Stimulated activated naive CD8-positive, alpha-beta T cell treated with anti-CD3 and anti-CD28 coated beads, Interleukin-15, Interleukin-2, amounts not matched to agents 100 U/mL and 50 U/mL, for 24 hours (primary cell): ENCODE measurements at regions not wholly inside any gene's neighbourhood (a gene's known extent, or its start where the extent isn't known, plus 50 kb on each side); places are given as distances from the start of the nearest gene placed in this dataset.

Experiments
- ATAC-seq: fragments of 150-1000 bp; cut with Tn5 transposase; one replicate; pipeline ENCODE4 v1.10.0; 2021
- DNase-seq: peaks from one replicate; pipeline ENCODE4 v3.0.0; 2021

DNA sequence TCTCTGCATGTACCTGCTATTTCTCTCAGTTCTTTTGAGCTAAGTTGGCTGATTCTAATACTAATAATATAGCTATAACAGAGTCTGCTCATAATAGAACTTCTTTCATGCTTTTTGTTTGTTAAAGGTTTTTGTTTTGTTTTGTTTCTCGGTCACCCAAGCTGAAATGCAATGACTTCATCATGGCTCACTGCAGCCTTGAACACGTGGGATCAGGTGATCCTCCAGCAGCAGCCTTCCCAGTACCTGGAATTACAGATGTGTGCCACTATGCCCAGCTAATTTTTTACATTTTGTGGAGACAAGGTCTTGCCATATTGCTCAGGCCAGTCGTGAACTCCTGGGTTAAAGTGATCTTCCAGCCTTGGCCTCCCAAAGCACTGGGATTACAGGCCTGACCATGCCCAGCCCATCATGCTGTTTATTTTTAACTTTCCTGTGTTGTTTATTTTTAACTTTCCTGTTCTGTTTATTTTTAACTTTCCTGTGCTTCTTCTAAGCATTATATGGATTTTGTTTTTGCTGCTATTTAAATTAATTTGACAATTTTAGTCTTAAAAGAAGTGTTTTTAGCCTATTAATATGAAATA lies 763.8 kb upstream of the CDH7 start:
- no peak for DNase-seq

DNA sequence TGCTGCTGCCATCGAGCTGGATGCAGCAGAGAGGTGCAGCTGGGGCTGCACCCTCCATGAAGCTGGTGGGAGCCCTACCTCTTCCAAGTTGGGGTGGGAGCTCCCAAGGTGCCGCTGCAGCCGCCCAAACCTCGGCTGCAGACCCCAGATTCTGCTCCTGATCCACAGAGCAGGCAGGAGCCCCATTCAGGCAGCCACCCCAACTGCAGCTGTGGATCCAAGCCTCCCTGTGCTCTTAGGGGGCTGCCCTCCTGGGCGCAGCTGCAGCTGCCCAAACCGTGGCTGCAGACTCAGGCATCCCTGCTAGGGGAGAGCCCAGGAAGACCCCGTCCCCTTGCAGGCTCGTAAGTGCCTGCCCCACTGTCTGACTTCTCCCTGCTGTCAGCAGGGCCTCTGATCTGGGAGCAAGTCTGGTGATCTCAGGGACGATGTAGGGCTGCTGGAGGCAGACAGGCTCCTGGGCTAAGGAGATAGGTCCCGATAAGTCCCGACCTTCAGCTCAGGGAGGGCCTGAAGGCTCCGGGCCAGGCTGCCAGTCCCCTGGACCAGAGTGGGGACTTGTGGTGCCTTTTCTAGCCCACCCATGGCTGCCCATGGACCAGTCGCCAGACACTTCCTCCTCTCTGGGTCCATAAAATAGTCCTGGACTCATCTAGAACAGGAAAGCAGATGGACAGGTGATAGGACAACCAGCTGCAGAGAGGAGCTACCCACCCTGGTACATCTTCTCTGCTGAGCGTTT lies 767.1 kb upstream of the CDH7 start:
- DNase-seq (no peak), ATAC-seq (no peak)

More for the DNA sequence above, 763.8 kb upstream of the CDH7 start:
- no peak for ATAC-seq

- DNase-seq (no peak), ATAC-seq (no peak)
Observed at GRCh38 chr18:64982414-64983055, 768.3 kb upstream of the CDH7 start.

DNA sequence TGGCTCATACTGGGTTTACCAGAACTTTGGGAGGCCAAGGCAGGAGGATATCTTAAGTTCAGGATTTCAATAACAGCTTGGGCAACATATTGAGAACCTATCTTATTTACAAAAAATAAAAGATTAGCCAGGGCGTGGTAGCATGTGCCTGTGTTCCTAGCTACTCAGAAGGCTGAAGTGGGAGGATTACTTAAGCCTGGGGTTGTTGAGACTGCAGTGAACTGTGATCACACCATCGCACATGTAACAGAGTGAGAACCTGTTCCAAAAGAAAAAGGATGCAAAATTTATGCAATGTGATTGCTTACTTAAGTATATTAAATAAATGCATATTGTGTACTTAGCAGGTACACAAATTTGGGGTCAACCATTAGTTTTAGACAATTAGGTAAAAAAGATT lies 768.9 kb upstream of the CDH7 start:
- no peak for DNase-seq
- ATAC-seq = no peak

GRCh38 chr18:64979791-64980190 lies 771.0 kb upstream of the CDH7 start:
- no peak for DNase-seq
- no peak for ATAC-seq

DNA sequence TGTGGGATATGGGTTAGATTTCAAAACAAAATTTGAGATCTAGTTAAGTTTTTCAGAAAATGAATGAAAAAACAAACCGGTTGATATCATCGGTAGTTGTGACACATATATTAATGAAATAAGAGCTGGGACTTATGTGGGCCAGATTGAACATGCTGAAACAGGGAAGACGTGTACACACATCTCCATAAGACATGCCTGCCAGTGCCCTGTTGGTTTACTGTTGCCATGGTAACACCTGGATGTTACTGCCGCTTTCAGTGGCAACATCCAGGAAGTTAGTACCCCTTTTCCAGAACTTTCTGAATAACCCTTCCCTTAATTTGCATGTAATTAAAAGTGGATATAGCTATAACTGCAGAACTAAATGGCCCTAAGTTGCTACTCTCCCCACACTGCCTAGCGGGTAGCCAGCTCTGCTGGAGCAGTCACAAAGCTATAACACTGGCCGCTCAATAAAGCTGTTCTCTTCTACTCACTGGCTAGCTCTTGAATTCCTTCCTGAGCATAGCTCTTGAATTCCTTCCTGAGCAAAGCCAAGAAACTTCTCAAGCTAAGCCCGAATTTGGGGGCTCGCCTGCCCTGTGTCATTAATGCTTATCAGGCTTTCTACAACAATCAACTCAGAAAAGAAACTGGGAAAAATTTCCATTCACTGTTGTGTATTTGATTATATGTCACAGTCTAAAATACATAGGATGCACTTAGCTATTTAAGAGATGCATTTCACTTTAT lies 776.3 kb upstream of the CDH7 start:
- ATAC-seq (no peak), DNase-seq (no peak)

DNA sequence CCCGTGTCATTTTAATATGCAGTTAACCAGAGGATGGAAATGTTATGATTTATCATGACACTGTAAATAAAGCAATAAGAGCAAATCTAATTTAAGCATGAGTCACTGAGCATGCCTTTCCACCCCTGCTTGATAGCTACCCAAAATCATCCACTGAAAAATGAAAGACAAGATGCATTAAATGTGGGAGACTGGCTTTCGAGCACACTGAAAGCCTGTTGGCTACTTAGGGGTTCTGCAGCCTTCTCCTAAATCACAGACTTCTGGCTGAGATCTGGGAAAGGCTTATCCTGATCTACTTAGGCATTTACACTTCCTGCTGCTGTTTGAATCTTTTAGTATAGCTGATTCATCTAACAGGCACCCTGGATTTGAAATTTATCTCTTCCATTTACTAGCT lies 778.3 kb upstream of the CDH7 start:
- no peak for DNase-seq
- ATAC-seq = no peak

DNA sequence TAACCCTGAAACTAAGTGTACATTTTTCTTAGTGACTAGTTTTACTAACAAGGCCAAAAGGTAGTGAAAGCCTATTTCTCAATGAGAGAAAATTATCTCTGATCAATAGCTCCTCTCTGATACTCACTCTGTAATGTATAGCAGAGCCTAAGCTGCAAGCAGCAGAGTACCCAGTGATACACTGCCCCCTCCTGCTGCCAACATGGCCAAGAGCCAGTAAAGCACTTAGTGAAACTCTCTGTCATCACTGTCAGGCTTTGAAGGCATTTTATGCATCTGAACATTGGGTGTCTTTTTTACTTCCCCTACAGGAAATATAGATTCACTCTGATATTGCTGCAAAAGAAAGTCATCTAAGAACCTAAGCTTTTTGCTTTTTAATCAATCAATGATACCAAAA lies 784.1 kb upstream of the CDH7 start:
- DNase-seq (no peak), ATAC-seq (no peak)

- DNase-seq = no peak
- ATAC-seq = no peak
Observed at GRCh38 chr18:64956465-64956864, 794.3 kb upstream of the CDH7 start.

DNA sequence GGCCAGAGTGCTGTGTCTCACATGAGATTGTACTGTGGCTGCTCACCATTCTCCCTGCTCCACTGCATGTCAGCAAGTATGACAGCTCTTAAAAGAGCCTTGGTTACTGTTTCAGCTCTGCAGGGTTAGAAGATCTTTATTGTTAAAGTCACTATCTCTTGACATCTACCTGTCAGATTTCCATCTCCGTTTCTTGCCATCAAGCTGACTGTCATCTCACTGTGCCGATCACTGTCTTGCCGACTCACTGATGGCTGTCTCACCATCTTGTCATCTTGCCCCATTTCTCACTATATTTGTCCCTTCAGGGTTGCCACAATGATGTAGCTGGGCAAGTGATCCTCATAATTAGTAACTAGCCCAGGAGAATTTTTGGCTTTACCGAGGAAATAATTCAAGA lies 800.9 kb upstream of the CDH7 start:
- DNase-seq (no peak), ATAC-seq (no peak)

GRCh38 chr18:64936671-64937070 lies 787.8 kb upstream of the LINC00305 start:
- ATAC-seq (no peak), DNase-seq (no peak)

- DNase-seq (no peak), ATAC-seq (no peak)
Observed at GRCh38 chr18:64929036-64929435, 780.1 kb upstream of the LINC00305 start.

DNA sequence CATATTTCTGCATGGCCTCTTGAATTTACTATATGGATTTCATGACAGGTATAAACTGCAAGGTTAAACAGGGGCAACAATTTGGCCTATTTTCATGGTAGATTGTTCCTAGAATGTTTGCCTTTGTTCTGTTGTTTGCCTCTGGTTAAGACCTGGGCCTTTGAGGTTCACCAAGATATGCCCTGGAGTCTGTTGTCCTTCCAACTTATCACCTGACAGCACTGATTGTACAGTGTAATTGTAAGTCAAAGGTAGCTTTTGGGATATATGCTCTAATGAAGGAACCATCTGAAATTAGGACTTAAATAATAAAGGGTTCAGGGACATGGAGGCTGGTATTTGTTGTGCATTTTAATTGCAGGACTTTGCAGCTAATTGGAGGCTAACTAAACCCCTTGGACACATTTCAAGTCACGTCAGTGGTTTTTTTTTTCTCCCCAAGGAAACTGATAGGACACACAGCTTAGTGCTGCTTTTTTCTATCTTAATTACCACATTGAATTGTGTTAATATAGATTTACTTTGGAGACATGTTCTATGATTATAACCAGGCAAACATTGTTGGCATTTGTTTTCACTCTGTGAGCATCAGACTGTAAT lies 771.2 kb upstream of the LINC00305 start:
- ATAC-seq (no peak), DNase-seq (no peak)

GRCh38 chr18:64918851-64919250 lies 770.0 kb upstream of the LINC00305 start:
- DNase-seq (no peak), ATAC-seq (no peak)

DNA sequence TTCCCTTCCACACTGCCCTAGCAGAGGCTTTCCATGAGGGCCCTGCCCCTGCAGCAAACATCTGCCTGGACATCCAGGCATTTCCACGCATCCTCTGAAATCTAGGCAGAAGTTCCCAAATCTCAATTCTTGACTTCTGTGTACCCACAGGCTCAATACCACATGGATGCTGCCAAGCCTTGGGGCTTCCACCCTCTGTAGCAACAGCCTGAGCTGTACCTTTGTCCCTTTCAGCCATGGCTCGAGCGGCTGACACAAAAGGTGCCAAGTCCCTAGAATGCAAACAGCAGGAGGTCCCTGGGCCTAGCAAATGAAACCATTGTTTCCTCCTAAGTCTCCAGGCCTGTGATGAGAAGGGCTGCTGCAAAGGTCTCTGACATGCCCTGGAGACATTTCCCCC lies 744.5 kb upstream of the LINC00305 start:
- ATAC-seq = no peak

DNA sequence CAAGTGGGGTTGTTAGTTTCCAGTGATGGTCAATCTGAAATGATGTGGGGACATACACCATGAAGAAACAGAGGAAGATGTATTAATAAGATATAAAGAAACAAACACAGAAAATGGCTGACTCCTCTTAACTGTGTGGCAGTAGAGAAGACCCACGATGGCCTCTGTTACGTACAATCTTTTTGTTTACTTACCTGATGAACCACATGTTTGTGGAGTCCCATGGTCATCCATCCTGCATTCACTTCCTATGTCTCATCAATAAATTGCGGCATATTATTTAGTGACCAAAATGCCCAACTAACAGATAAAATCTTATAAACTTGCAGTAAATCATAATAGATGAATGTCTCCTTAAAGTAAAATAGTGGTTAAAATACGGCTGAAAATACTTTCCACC lies 740.1 kb upstream of the LINC00305 start:
- no peak for DNase-seq
- ATAC-seq = no peak

More for the DNA sequence above, 744.5 kb upstream of the LINC00305 start:
- no peak for DNase-seq

- DNase-seq (no peak), ATAC-seq (no peak)
Observed at GRCh38 chr18:64886995-64887394, 738.1 kb upstream of the LINC00305 start.

- no peak for ATAC-seq
- DNase-seq = no peak
Observed at GRCh38 chr18:64882896-64883295, 734.0 kb upstream of the LINC00305 start.

DNA sequence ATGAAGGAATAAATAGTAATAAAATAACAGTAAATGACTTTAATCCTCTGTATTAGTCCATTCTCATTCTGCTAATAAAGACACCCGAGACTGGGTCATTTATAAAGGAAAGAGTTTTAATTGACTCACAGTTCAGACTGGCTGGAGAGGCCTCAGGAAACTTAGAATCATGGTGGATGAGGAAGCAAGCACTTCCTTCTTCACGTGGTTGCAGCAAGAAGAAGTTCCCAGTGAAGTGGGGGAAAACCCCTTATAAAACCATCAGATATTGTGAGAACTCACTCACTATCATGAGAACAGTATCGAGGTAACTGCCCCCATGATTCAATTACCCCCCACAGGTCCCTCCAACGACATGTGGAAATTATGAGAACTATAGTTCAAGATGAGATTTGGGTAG lies 727.9 kb upstream of the LINC00305 start:
- ATAC-seq = no peak
- DNase-seq = no peak

GRCh38 chr18:64872710-64873458 lies 724.0 kb upstream of the LINC00305 start:
- no peak for DNase-seq
- ATAC-seq = no peak

- ATAC-seq = no peak
- no peak for DNase-seq
Observed at GRCh38 chr18:64854112-64854511, 705.2 kb upstream of the LINC00305 start.

DNA sequence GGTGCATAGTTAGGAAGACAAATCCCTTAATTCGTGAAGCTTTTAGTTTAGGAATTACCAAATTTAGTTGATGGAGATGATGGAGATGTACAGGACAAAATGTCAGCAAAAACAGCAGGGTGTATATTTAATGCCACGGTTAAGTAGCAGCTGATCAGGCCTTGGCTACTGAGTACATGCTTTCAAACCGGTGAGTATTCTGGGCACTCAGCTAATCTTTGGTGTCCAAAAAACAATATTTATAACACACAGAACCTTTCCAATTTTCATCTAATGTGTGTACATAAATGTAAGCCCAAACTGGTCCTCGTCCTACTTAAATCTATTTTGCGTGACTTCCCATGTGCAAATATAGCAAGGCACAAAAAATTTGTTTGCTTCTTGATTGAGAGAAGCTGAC lies 703.4 kb upstream of the LINC00305 start:
- DNase-seq (no peak), ATAC-seq (no peak)
